ENCODE measurements at regions not wholly inside any gene's neighbourhood (a gene's known extent, or its start where the extent isn't known, plus 50 kb on each side); places are given as distances from the start of the nearest gene placed in this dataset.
"Not testable (repeated sequence)": the region's sequence is repeated elsewhere in the genome, so short reads cannot be mapped to it uniquely, and the experiment has no call there.

DNA sequence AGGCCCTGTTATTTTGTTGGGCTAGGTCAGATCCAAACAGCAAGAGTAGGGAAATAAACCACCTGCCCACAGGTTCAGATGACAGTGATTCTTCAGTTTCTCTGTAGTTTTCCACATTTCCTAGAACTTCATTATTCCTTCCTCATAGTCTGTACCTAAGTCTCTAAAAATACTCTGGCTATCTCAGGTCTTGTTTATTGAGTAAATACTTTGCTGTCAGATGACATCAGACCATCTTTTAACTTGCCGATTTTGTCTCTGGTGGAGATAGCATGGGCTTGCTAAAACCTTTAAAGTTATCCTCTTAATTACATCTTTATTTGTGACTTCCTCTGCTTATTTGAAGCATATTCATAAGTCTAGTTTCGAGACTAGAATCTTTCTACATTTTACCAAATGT lies 155.1 kb upstream of the METTL14 start:
- TF ChIP-seq, protein P1, sequence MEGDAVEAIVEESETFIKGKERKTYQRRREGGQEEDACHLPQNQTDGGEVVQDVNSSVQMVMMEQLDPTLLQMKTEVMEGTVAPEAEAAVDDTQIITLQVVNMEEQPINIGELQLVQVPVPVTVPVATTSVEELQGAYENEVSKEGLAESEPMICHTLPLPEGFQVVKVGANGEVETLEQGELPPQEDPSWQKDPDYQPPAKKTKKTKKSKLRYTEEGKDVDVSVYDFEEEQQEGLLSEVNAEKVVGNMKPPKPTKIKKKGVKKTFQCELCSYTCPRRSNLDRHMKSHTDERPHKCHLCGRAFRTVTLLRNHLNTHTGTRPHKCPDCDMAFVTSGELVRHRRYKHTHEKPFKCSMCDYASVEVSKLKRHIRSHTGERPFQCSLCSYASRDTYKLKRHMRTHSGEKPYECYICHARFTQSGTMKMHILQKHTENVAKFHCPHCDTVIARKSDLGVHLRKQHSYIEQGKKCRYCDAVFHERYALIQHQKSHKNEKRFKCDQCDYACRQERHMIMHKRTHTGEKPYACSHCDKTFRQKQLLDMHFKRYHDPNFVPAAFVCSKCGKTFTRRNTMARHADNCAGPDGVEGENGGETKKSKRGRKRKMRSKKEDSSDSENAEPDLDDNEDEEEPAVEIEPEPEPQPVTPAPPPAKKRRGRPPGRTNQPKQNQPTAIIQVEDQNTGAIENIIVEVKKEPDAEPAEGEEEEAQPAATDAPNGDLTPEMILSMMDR (IDR thresholded peaks at IDR 0.05), result not testable (repeated sequence)
- not testable (repeated sequence) for TF ChIP-seq POLR2A (IDR thresholded peaks at IDR 0.05)
